ENCODE measurements at regions not wholly inside any gene's neighbourhood (a gene's known extent, or its start where the extent isn't known, plus 50 kb on each side); places are given as distances from the start of the nearest gene placed in this dataset.

- H3K14ac ChIP-seq (ENCODE audit: low read length in 2 of 2), result no peak overlapping the region
- no peak overlapping the region for H2BK120ac ChIP-seq (ENCODE audit: low read depth, low read length)
- no peak overlapping the region for H3K9ac ChIP-seq (ENCODE audit: low read length)
- no peak overlapping the region for H3K23ac ChIP-seq (ENCODE audit: low read length in 2 of 2)
- no peak overlapping the region for H3K4ac ChIP-seq (ENCODE audit: low read depth in 1 of 2, low read length in 2 of 2)
- no peak overlapping the region for H4K8ac ChIP-seq (ENCODE audit: low read length)
- H3K79me1 ChIP-seq (replicated peaks; ENCODE audit: low read length, poor library complexity, severe bottlenecking), result no peaks in the 10 kb centered on the region
- no peak overlapping the region for H3K4me3 ChIP-seq (ENCODE audit: insufficient read depth in 1 of 2, low read depth in 1 of 2, low read length in 2 of 2)
- no peak overlapping the region for H3K4me2 ChIP-seq (ENCODE audit: low read length, poor library complexity, severe bottlenecking)
- no peak overlapping the region for H2BK5ac ChIP-seq (ENCODE audit: low read depth, low read length, poor library complexity, severe bottlenecking)
- H2AK5ac ChIP-seq (ENCODE audit: low read length, severe bottlenecking), result no peak overlapping the region
- peaks cover 0 to 9% of the 10 kb centered on the region in 2 experiments for H3K27me3 ChIP-seq (ENCODE audit: control insufficient read depth in 1 of 2, insufficient read depth in 1 of 2, low read length in 2 of 2)
- H3K9me3 ChIP-seq (ENCODE audit: control insufficient read depth, low read length), result no peaks in the 10 kb centered on the region
- 75% methylated on average over 17 of the region's 18 CpGs for WGBS
- H2AFZ ChIP-seq (ENCODE audit: low read depth, low read length), result no peak overlapping the region
- DNase-seq, result no peak
- no peak overlapping the region for H3K18ac ChIP-seq (ENCODE audit: low read depth in 1 of 2, low read length in 2 of 2)
- H3K36me3 ChIP-seq (ENCODE audit: control insufficient read depth in 1 of 2, insufficient read depth in 2 of 2, low read depth in 1 of 2, low read length in 2 of 2), result no peaks in the 10 kb centered on the region
- no peak overlapping the region for H2BK12ac ChIP-seq (ENCODE audit: low read length in 2 of 2)
- H2BK15ac ChIP-seq (ENCODE audit: low read depth, poor library complexity, severe bottlenecking), result no peak overlapping the region
- no peak overlapping the region for H3K27ac ChIP-seq (ENCODE audit: low read length, poor library complexity, severe bottlenecking)
- H4K91ac ChIP-seq (ENCODE audit: low read length), result no peak overlapping the region
- no peaks in the 10 kb centered on the region for H3K4me1 ChIP-seq (ENCODE audit: control insufficient read depth, insufficient read depth, low read depth, low read length)
These were observed 193.1 kb downstream of the ALG10 start for GRCh38 chr12:34215213-34215892.

GRCh38 chr12:34215893-34216285 lies 193.6 kb downstream of the ALG10 start:
- DNase-seq, result no peak
- WGBS, result 94% methylated on average over 12 of the region's 12 CpGs
- no peak overlapping the region for H3K18ac ChIP-seq (ENCODE audit: low read depth in 1 of 2, low read length in 2 of 2)
- no peaks in the 10 kb centered on the region for H3K79me1 ChIP-seq (replicated peaks; ENCODE audit: low read length, poor library complexity, severe bottlenecking)
- H3K9ac ChIP-seq (ENCODE audit: low read length), result no peak overlapping the region
- no peaks in the 10 kb centered on the region for H3K9me3 ChIP-seq (ENCODE audit: control insufficient read depth, low read length)
- no peak overlapping the region for H3K4me2 ChIP-seq (ENCODE audit: low read length, poor library complexity, severe bottlenecking)
- no peak overlapping the region for H3K23ac ChIP-seq (ENCODE audit: low read length in 2 of 2)
- no peaks in the 10 kb centered on the region for H3K4me1 ChIP-seq (ENCODE audit: control insufficient read depth, insufficient read depth, low read depth, low read length)
- no peak overlapping the region for H4K91ac ChIP-seq (ENCODE audit: low read length)
- no peak overlapping the region for H2AFZ ChIP-seq (ENCODE audit: low read depth, low read length)
- H3K36me3 ChIP-seq (ENCODE audit: control insufficient read depth in 1 of 2, insufficient read depth in 2 of 2, low read depth in 1 of 2, low read length in 2 of 2), result no peaks in the 10 kb centered on the region
- no peak overlapping the region for H2AK5ac ChIP-seq (ENCODE audit: low read length, severe bottlenecking)
- H2BK120ac ChIP-seq (ENCODE audit: low read depth, low read length), result no peak overlapping the region
- no peak overlapping the region for H2BK15ac ChIP-seq (ENCODE audit: low read depth, poor library complexity, severe bottlenecking)
- H3K27me3 ChIP-seq (ENCODE audit: control insufficient read depth in 1 of 2, insufficient read depth in 1 of 2, low read length in 2 of 2), result peaks cover 0 to 9% of the 10 kb centered on the region in 2 experiments
- H3K4ac ChIP-seq (ENCODE audit: low read depth in 1 of 2, low read length in 2 of 2), result no peak overlapping the region
- H4K8ac ChIP-seq (ENCODE audit: low read length), result no peak overlapping the region
- no peak overlapping the region for H3K4me3 ChIP-seq (ENCODE audit: insufficient read depth in 1 of 2, low read depth in 1 of 2, low read length in 2 of 2)
- no peak overlapping the region for H2BK12ac ChIP-seq (ENCODE audit: low read length in 2 of 2)
- H2BK5ac ChIP-seq (ENCODE audit: low read depth, low read length, poor library complexity, severe bottlenecking), result no peak overlapping the region
- no peak overlapping the region for H3K14ac ChIP-seq (ENCODE audit: low read length in 2 of 2)
- no peak overlapping the region for H3K27ac ChIP-seq (ENCODE audit: low read length, poor library complexity, severe bottlenecking)

- Histone ChIP-seq H3K79me1 (replicated peaks; ENCODE audit: low read length, poor library complexity, severe bottlenecking) (no peaks in the 10 kb centered on the region), H3K4me3 (ENCODE audit: insufficient read depth in 1 of 2, low read depth in 1 of 2, low read length in 2 of 2) (no peak overlapping the region), H2BK12ac (ENCODE audit: low read length in 2 of 2) (no peak overlapping the region), H3K18ac (ENCODE audit: low read depth in 1 of 2, low read length in 2 of 2) (no peak overlapping the region), H2AFZ (ENCODE audit: low read depth, low read length) (no peak overlapping the region), H3K9me3 (ENCODE audit: control insufficient read depth, low read length) (no peaks in the 10 kb centered on the region), H3K27me3 (ENCODE audit: control insufficient read depth in 1 of 2, insufficient read depth in 1 of 2, low read length in 2 of 2) (peaks cover 0 to 9% of the 10 kb centered on the region in 2 experiments), H2AK5ac (ENCODE audit: low read length, severe bottlenecking) (no peak overlapping the region), H3K9ac (ENCODE audit: low read length) (no peak overlapping the region), H3K14ac (ENCODE audit: low read length in 2 of 2) (no peak overlapping the region), H4K8ac (ENCODE audit: low read length) (no peak overlapping the region), H2BK15ac (ENCODE audit: low read depth, poor library complexity, severe bottlenecking) (no peak overlapping the region), H3K36me3 (ENCODE audit: control insufficient read depth in 1 of 2, insufficient read depth in 2 of 2, low read depth in 1 of 2, low read length in 2 of 2) (no peaks in the 10 kb centered on the region), H2BK120ac (ENCODE audit: low read depth, low read length) (no peak overlapping the region), H3K27ac (ENCODE audit: low read length, poor library complexity, severe bottlenecking) (no peak overlapping the region), H3K23ac (ENCODE audit: low read length in 2 of 2) (no peak overlapping the region), H2BK5ac (ENCODE audit: low read depth, low read length, poor library complexity, severe bottlenecking) (no peak overlapping the region), H3K4me1 (ENCODE audit: control insufficient read depth, insufficient read depth, low read depth, low read length) (no peaks in the 10 kb centered on the region), H3K4me2 (ENCODE audit: low read length, poor library complexity, severe bottlenecking) (no peak overlapping the region), H3K4ac (ENCODE audit: low read depth in 1 of 2, low read length in 2 of 2) (no peak overlapping the region), H4K91ac (ENCODE audit: low read length) (no peak overlapping the region)
- 66% methylated on average over 13 of the region's 14 CpGs for WGBS
- DNase-seq, result no peak
These were observed 195.4 kb downstream of the ALG10 start for GRCh38 chr12:34217660-34218059.

GRCh38 chr12:34218193-34219045 lies 196.1 kb downstream of the ALG10 start:
- Histone ChIP-seq H3K14ac (ENCODE audit: low read length in 2 of 2) (no peak overlapping the region), H3K4ac (ENCODE audit: low read depth in 1 of 2, low read length in 2 of 2) (no peak overlapping the region), H2AK5ac (ENCODE audit: low read length, severe bottlenecking) (no peak overlapping the region), H3K4me1 (ENCODE audit: control insufficient read depth, insufficient read depth, low read depth, low read length) (no peaks in the 10 kb centered on the region), H2BK120ac (ENCODE audit: low read depth, low read length) (no peak overlapping the region), H3K18ac (ENCODE audit: low read depth in 1 of 2, low read length in 2 of 2) (no peak overlapping the region), H3K9me3 (ENCODE audit: control insufficient read depth, low read length) (no peaks in the 10 kb centered on the region), H3K4me3 (ENCODE audit: insufficient read depth in 1 of 2, low read depth in 1 of 2, low read length in 2 of 2) (peak overlapping the region in 1 of 2 experiments; percentile 65), H3K27me3 (ENCODE audit: control insufficient read depth in 1 of 2, insufficient read depth in 1 of 2, low read length in 2 of 2) (peaks cover 0 to 9% of the 10 kb centered on the region in 2 experiments), H3K9ac (ENCODE audit: low read length) (peak overlapping the region; percentile 49), H3K23ac (ENCODE audit: low read length in 2 of 2) (no peak overlapping the region), H2BK15ac (ENCODE audit: low read depth, poor library complexity, severe bottlenecking) (no peak overlapping the region), H2BK5ac (ENCODE audit: low read depth, low read length, poor library complexity, severe bottlenecking) (no peak overlapping the region), H2AFZ (ENCODE audit: low read depth, low read length) (no peak overlapping the region), H2BK12ac (ENCODE audit: low read length in 2 of 2) (no peak overlapping the region), H3K27ac (ENCODE audit: low read length, poor library complexity, severe bottlenecking) (no peak overlapping the region), H3K36me3 (ENCODE audit: control insufficient read depth in 1 of 2, insufficient read depth in 2 of 2, low read depth in 1 of 2, low read length in 2 of 2) (no peaks in the 10 kb centered on the region), H4K8ac (ENCODE audit: low read length) (no peak overlapping the region), H3K79me1 (replicated peaks; ENCODE audit: low read length, poor library complexity, severe bottlenecking) (no peaks in the 10 kb centered on the region), H4K91ac (ENCODE audit: low read length) (no peak overlapping the region), H3K4me2 (ENCODE audit: low read length, poor library complexity, severe bottlenecking) (no peak overlapping the region)
- 82% methylated on average over 36 of the region's 39 CpGs for WGBS
- peak; percentile 1 for DNase-seq
